HUES64 (cell line): ENCODE measurements at regions not wholly inside any gene's neighbourhood (a gene's known extent, or its start where the extent isn't known, plus 50 kb on each side); places are given as distances from the start of the nearest gene placed in this dataset.
A peak's percentile ranks its signal among the peaks of the same experiment; 100 is the strongest.
"Not testable (repeated sequence)": the region's sequence is repeated elsewhere in the genome, so short reads cannot be mapped to it uniquely, and the experiment has no call there.

Source experiments
- H3K27ac ChIP-seq: 2 replicates; pipeline ENCODE4 v1.7.0; 2013; ENCODE audit warnings: low read depth, low read length, inconsistent platforms
- H3K27me3 ChIP-seq: 2 replicates; pipeline ENCODE4 v1.6.1; 2013; ENCODE audit warnings: mild to moderate bottlenecking, low read length; ENCODE audit not compliant: insufficient read depth
- H3K36me3 ChIP-seq: 2 replicates; pipeline ENCODE4 v1.6.1; 2013; ENCODE audit warnings: mild to moderate bottlenecking, low read length; ENCODE audit not compliant: insufficient read depth
- H3K4me1 ChIP-seq: 2 replicates; pipeline ENCODE4 v1.6.1; 2013; ENCODE audit warnings: mild to moderate bottlenecking, low read length, moderate library complexity; ENCODE audit not compliant: insufficient read depth
- H3K4me3 ChIP-seq: 2 replicates; pipeline ENCODE4 v1.5.1; 2013; ENCODE audit warnings: mild to moderate bottlenecking, low read length, moderate library complexity
- H3K9ac ChIP-seq: 2 replicates; pipeline ENCODE4 v1.6.1; 2013; ENCODE audit warnings: mild to moderate bottlenecking, low read depth, low read length
- H3K9me3 ChIP-seq: 2 replicates; pipeline ENCODE4 v1.6.1; 2013; ENCODE audit warnings: low read depth, low read length; ENCODE audit not compliant: insufficient read depth
- WGBS: fragments of 150-250, 120-280 bp; methylation state at CpG from one replicate; pipeline ENCODE4 v1.1.7; 2013; ENCODE audit warnings: missing lambda C conversion rate; 5-methylcytosine and 5-hydroxymethylcytosine counted together

- Histone ChIP-seq H3K9me3 (no peaks in the 10 kb centered on the region), H3K27me3 (no peaks in the 10 kb centered on the region), H3K4me3 (peak overlapping the region; percentile 71; the same call in 1 of the 2 replicates), H3K36me3 (peaks cover 55% of the 10 kb centered on the region), H3K9ac (no peak overlapping the region), H3K4me1 (peaks cover 64% of the 10 kb centered on the region), H3K27ac (peak overlapping the region; percentile 52; the same call in 1 of the 2 replicates)
- WGBS: 75% methylated on average over 3 of the region's 3 CpGs
Measured at GRCh38 chr6:167232356-167232755, 58.8 kb upstream of the UNC93A start.

GRCh38 chr6:167233490-167233889 is 57.6 kb upstream of the UNC93A start:
- H3K4me3 ChIP-seq: no peak overlapping the region
- H3K27ac ChIP-seq: peak overlapping the region; percentile 45; the same call in 1 of the 2 replicates
- H3K36me3 ChIP-seq: peaks cover 64% of the 10 kb centered on the region
- peaks cover 73% of the 10 kb centered on the region for H3K4me1 ChIP-seq
- WGBS: 47% methylated on average over 6 of the region's 6 CpGs
- H3K9me3 ChIP-seq: no peaks in the 10 kb centered on the region
- no peak overlapping the region for H3K9ac ChIP-seq
- H3K27me3 ChIP-seq: no peaks in the 10 kb centered on the region

- not testable (repeated sequence) for H3K9me3 ChIP-seq, H3K9ac ChIP-seq, H3K27me3 ChIP-seq
- 0 out of 2 replicates have a peak overlapping the region, but pooled peaks have one; percentile 4 for H3K4me3 ChIP-seq
- WGBS: 35% methylated on average over 1 of the region's 6 CpGs
- H3K4me1 ChIP-seq: peaks cover 73% of the 10 kb centered on the region
- peak overlapping the region; percentile 20; the same call in 1 of the 2 replicates for H3K27ac ChIP-seq
- peaks cover 64% of the 10 kb centered on the region for H3K36me3 ChIP-seq
Measured at GRCh38 chr6:167234576-167234975, 56.5 kb upstream of the UNC93A start.

GRCh38 chr6:167235005-167235404 is 56.1 kb upstream of the UNC93A start:
- H3K36me3 ChIP-seq: peaks cover 64% of the 10 kb centered on the region
- H3K4me3 ChIP-seq: no peak overlapping the region
- no peak overlapping the region; the same call in 1 of the 2 replicates for H3K9ac ChIP-seq
- H3K27me3 ChIP-seq: no peaks in the 10 kb centered on the region
- H3K27ac ChIP-seq: peak overlapping the region; percentile 67; the same call in 1 of the 2 replicates
- H3K9me3 ChIP-seq: no peaks in the 10 kb centered on the region
- WGBS: 83% methylated on average over 9 of the region's 9 CpGs
- H3K4me1 ChIP-seq: peaks cover 69% of the 10 kb centered on the region

DNA sequence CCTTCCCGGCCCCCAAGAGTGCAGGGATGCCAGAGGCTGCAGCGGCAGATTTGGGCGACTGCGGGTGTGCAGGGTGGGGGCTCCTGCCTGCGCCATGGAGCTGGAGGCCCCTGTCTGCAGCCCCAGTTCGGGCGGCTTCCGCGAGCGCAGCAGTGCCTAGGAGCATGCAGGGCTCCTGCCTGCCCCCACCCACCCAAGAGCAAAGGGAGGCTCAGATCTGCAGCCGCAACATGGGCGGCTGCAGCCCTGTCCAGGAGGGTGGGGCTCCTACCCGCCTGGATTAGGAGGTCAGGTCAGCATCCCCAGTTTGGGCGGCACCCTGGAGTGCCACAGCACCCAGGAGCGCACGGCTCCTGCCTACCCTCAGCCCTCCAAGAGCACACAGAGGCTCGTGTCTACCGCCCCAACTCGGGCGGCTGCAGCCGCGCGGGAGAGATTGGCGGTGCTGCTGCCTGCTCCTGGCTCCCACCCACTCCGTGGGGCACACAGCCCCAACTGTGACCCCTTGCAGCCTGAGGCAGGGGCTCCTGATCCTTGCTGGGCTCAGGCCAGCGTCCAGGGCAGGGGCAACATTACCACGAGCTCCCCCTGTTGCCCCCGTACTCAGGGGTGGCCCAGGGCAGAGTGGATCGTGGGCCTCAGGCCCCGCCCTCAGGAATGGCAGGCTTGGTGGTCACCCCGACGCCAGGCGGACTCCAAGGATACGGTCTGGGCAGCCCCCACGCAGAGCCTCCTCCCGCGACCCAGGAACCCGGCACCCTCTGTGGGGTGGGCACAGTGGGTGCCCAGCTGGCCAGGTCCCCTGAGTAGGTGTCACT is 55.5 kb upstream of the UNC93A start:
- Histone ChIP-seq H3K4me3 (no peak overlapping the region), H3K9ac (no peak overlapping the region; the same call in 1 of the 2 replicates), H3K9me3 (no peaks in the 10 kb centered on the region), H3K27ac (peak overlapping the region; percentile 67; the same call in 1 of the 2 replicates), H3K27me3 (no peaks in the 10 kb centered on the region), H3K4me1 (peaks cover 62% of the 10 kb centered on the region), H3K36me3 (peaks cover 64% of the 10 kb centered on the region)
- 90% methylated on average over 38 of the region's 38 CpGs for WGBS

DNA sequence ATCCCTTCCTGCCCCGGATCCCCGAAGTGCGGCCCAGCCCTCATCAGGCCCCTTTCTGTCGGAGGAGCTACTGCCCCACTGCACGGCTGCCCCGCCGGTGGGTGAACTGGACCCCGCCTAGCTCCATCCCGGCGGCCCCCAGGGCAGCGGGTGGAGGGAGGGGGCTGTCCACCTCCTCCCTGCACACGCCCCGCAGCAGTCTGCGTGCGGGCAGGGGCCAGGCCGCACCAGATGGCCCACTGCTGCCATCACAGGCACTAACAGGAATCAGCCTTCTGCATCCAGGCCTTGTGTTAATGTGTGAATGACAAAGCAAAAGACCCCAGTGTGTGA is 54.9 kb upstream of the UNC93A start:
- 88% methylated on average over 16 of the region's 16 CpGs for WGBS
- H3K9ac ChIP-seq: no peak overlapping the region
- H3K9me3 ChIP-seq: no peaks in the 10 kb centered on the region
- peak overlapping the region; percentile 67; the same call in 1 of the 2 replicates for H3K27ac ChIP-seq
- H3K27me3 ChIP-seq: no peaks in the 10 kb centered on the region
- peaks cover 57% of the 10 kb centered on the region for H3K4me1 ChIP-seq
- H3K36me3 ChIP-seq: peaks cover 63% of the 10 kb centered on the region
- no peak overlapping the region for H3K4me3 ChIP-seq

GRCh38 chr6:167237438-167238145 is 53.5 kb upstream of the UNC93A start:
- peaks cover 48% of the 10 kb centered on the region for H3K4me1 ChIP-seq
- H3K27ac ChIP-seq: peak overlapping the region; percentile 52; the same call in 1 of the 2 replicates
- no peak overlapping the region for H3K4me3 ChIP-seq
- H3K36me3 ChIP-seq: peaks cover 54% of the 10 kb centered on the region
- H3K27me3 ChIP-seq: no peaks in the 10 kb centered on the region
- WGBS: 79% methylated on average over 14 of the region's 14 CpGs
- H3K9me3 ChIP-seq: no peaks in the 10 kb centered on the region
- H3K9ac ChIP-seq: no peak overlapping the region

GRCh38 chr6:167238146-167238693 is 52.9 kb upstream of the UNC93A start:
- 68% methylated on average over 14 of the region's 14 CpGs for WGBS
- H3K27me3 ChIP-seq: no peaks in the 10 kb centered on the region
- peaks cover 48% of the 10 kb centered on the region for H3K4me1 ChIP-seq
- H3K4me3 ChIP-seq: no peak overlapping the region
- peaks cover 48% of the 10 kb centered on the region for H3K36me3 ChIP-seq
- peak overlapping the region; percentile 52; the same call in 1 of the 2 replicates for H3K27ac ChIP-seq
- H3K9ac ChIP-seq: no peak overlapping the region
- no peaks in the 10 kb centered on the region for H3K9me3 ChIP-seq

GRCh38 chr6:167238694-167239467 is 52.2 kb upstream of the UNC93A start:
- no peak overlapping the region for H3K9ac ChIP-seq
- peak overlapping the region; percentile 5; the same call in 1 of the 2 replicates for H3K27ac ChIP-seq
- no peaks in the 10 kb centered on the region for H3K27me3 ChIP-seq
- no peak overlapping the region for H3K4me3 ChIP-seq
- H3K36me3 ChIP-seq: peaks cover 41% of the 10 kb centered on the region
- H3K9me3 ChIP-seq: no peaks in the 10 kb centered on the region
- 87% methylated on average over 11 of the region's 12 CpGs for WGBS
- H3K4me1 ChIP-seq: peaks cover 47% of the 10 kb centered on the region

DNA sequence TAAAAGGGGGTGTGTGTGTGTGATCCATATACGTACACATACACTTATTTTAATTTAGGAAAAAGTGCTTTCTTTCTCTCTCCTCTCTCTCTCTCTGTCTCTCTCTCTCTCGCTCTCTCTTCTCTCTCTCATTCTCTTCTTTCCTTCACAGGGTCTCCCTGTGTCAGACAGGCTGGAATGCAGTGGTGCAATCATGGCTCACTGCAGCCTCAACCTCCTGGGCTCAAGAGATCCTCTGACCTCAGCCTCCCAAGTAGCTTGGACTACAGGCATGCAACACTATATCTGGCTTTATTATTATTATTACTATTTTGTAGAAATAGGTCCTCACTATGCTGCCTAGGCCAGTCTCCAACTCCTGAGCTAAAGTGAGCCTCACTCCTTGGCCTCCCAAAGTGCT is 51.6 kb upstream of the UNC93A start:
- peaks cover 35% of the 10 kb centered on the region for H3K36me3 ChIP-seq
- not testable (repeated sequence) for H3K27me3 ChIP-seq, H3K4me3 ChIP-seq, H3K9me3 ChIP-seq, H3K9ac ChIP-seq
- H3K27ac ChIP-seq: peak overlapping the region; percentile 5; the same call in 1 of the 2 replicates
- peaks cover 47% of the 10 kb centered on the region for H3K4me1 ChIP-seq
- WGBS: 57% methylated on average over 1 of the region's 2 CpGs
